Esophagus squamous epithelium (tissue), 5 donors: ENCODE measurements at regions not wholly inside any gene's neighbourhood (a gene's known extent, or its start where the extent isn't known, plus 50 kb on each side); places are given as distances from the start of the nearest gene placed in this dataset.

Source experiments
- DNase-seq: peaks from one replicate; lab custom pipeline; 2025; lab: John Stamatoyannopoulos, UW
- H3K27ac ChIP-seq, 4 donors: fragments of 200-600 bp; sonication (generic); one replicate each; pipeline ENCODE4 v1.5.1; 2016 to 2019; ENCODE audit warnings: mild to moderate bottlenecking in 1 of 4
- H3K27me3 ChIP-seq, 4 donors: fragments of 200-600 bp; sonication (generic); 1 replicate in 3 of 4; 2 replicates in 1 of 4; pipeline versions ENCODE4 v1.5.1 to v1.6.0; 2017 to 2021; ENCODE audit warnings: antibody characterized with exemption in 1 of 4
- H3K36me3 ChIP-seq, 3 donors: fragments of 200-600 bp; sonication (generic); one replicate each; pipeline ENCODE4 v1.5.1; 2016 to 2019
- H3K4me1 ChIP-seq, 3 donors: fragments of 200-600 bp; sonication (generic); one replicate each; pipeline ENCODE4 v1.5.1; 2017 to 2019
- H3K4me3 ChIP-seq, 4 donors: fragments of 200-600 bp; sonication (generic); 1 replicate in 3 of 4; 2 replicates in 1 of 4; pipeline ENCODE4 v1.5.1; 2016 to 2019; ENCODE audit warnings: mild to moderate bottlenecking in 2 of 4, moderate library complexity in 1 of 4
- H3K9me3 ChIP-seq, 3 donors: fragments of 200-600 bp; sonication (generic); one replicate each; pipeline ENCODE4 v1.5.1; 2016 to 2019
- POLR2A ChIP-seq, 4 donors: fragments of 450-650 bp; IDR thresholded peaks; one replicate each; pipeline ENCODE4 v1.6.1; 2017; ENCODE audit warnings: antibody characterized with exemption in 4 of 4, mild to moderate bottlenecking in 4 of 4, moderate library complexity in 3 of 4
- WGBS, 2 donors: methylation state at CpG; one replicate each; pipeline ENCODE4 v1.1.5; 2018; 5-methylcytosine and 5-hydroxymethylcytosine counted together
- intact Hi-C: fragments of 100-400 bp; cut with DNase I; formaldehyde crosslinking; loops from one replicate; pipeline ENCODE4 v1.15.0; 2022
- TF ChIP-seq, protein P1 (sequence below), 6 experiments: fragments of 450-650 bp in 4 of 6; fragments of 200-600 bp in 2 of 6; sonication (generic) in 2 of 6; IDR thresholded peaks; one replicate each; pipeline ENCODE4 v1.5.1; 2016 to 2019; ENCODE audit warnings: antibody characterized with exemption in 6 of 6, mild to moderate bottlenecking in 4 of 6, moderate library complexity in 4 of 6
- donor health status: DM: yes; HTN: yes; CAD: no.

- Histone ChIP-seq H3K27ac (no peak overlapping the region), H3K4me1 (peaks cover 0 to 7% (median 5%) of the 10 kb centered on the region in 3 donors), H3K36me3 (peaks cover 0 to 15% (median 0%) of the 10 kb centered on the region in 3 donors), H3K4me3 (no peak overlapping the region), H3K9me3 (no peaks in the 10 kb centered on the region), H3K27me3 (no peaks in the 10 kb centered on the region)
- DNase-seq: no peak
- intact Hi-C loops: no loop called here
- TF ChIP-seq, protein P1, sequence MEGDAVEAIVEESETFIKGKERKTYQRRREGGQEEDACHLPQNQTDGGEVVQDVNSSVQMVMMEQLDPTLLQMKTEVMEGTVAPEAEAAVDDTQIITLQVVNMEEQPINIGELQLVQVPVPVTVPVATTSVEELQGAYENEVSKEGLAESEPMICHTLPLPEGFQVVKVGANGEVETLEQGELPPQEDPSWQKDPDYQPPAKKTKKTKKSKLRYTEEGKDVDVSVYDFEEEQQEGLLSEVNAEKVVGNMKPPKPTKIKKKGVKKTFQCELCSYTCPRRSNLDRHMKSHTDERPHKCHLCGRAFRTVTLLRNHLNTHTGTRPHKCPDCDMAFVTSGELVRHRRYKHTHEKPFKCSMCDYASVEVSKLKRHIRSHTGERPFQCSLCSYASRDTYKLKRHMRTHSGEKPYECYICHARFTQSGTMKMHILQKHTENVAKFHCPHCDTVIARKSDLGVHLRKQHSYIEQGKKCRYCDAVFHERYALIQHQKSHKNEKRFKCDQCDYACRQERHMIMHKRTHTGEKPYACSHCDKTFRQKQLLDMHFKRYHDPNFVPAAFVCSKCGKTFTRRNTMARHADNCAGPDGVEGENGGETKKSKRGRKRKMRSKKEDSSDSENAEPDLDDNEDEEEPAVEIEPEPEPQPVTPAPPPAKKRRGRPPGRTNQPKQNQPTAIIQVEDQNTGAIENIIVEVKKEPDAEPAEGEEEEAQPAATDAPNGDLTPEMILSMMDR (IDR thresholded peaks at IDR 0.05): no peak
- no peak for TF ChIP-seq POLR2A (IDR thresholded peaks at IDR 0.05)
- WGBS, 2 donors: 85 to 87% methylated on average over 2 of the region's 2 CpGs
Measured at GRCh38 chr6:144724818-144725217, 439.7 kb downstream of the UTRN start.

DNA sequence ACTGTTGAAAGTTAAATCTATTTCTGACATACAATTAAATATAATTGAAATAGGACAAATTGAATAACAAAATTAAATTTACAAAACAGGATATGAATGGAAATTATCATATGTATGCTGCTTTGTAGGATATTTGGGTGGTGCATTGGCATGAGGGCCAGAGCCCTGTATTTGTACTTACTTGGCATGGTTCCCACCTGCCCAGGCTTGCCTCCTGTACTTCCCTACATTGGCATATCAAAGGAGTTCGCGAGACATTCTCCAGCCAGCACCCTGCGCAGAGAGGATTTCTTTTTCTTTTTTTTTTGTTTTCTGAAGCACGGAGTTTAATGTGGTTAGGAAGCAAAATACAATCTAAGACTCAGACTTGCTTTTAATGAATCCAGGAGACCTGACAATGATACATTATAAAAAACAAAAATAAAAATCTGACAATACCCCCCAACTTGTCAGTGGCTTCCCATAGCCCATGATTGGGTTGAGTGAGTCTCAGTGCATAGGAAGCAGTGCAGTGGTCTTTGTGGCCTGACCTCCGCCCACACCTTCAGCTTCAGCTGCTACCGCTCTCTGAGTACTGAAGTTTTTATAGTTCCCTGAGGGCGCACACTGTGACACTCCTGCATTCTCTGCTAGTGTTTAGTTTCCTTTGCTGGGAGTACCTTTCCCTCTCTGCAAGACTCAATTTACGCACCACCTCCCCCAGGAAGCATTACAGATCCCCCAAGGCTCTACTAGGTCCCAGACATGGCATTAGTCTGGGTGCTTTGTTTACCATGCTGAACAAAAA, 440.8 kb downstream of the UTRN start:
- no peak for DNase-seq
- WGBS, 2 donors: 49 to 66% methylated on average over 8 of the region's 8 CpGs
- Histone ChIP-seq H3K4me3 (no peak overlapping the region), H3K27me3 (no peaks in the 10 kb centered on the region), H3K27ac (no peak overlapping the region), H3K4me1 (peaks cover 0 to 7% (median 5%) of the 10 kb centered on the region in 3 donors), H3K9me3 (no peaks in the 10 kb centered on the region), H3K36me3 (peaks cover 0 to 14% (median 0%) of the 10 kb centered on the region in 3 donors)
- intact Hi-C loops: no loop called here
- TF ChIP-seq POLR2A (IDR thresholded peaks at IDR 0.05): no peak
- TF ChIP-seq, protein P1 (IDR thresholded peaks at IDR 0.05): no peak

- intact Hi-C loops: no loop called here
- TF ChIP-seq POLR2A (IDR thresholded peaks at IDR 0.05): no peak
- TF ChIP-seq, protein P1 (IDR thresholded peaks at IDR 0.05): no peak
- Histone ChIP-seq H3K27me3 (no peaks in the 10 kb centered on the region), H3K9me3 (no peaks in the 10 kb centered on the region), H3K36me3 (peaks cover 0 to 43% (median 0%) of the 10 kb centered on the region in 3 donors), H3K4me3 (no peak overlapping the region), H3K4me1 (peaks cover 0 to 7% (median 5%) of the 10 kb centered on the region in 3 donors), H3K27ac (no peak overlapping the region)
- 86 to 94% methylated on average over 4 of the region's 4 CpGs for WGBS, 2 donors
- no peak for DNase-seq
Measured at GRCh38 chr6:144728804-144729203, 443.7 kb downstream of the UTRN start.

GRCh38 chr6:144729502-144729901, 444.4 kb downstream of the UTRN start:
- WGBS, 2 donors: 84 to 89% methylated on average over 3 of the region's 3 CpGs
- Histone ChIP-seq H3K4me3 (no peak overlapping the region), H3K27me3 (no peaks in the 10 kb centered on the region), H3K9me3 (no peaks in the 10 kb centered on the region), H3K4me1 (peaks cover 0 to 7% (median 5%) of the 10 kb centered on the region in 3 donors), H3K27ac (no peak overlapping the region), H3K36me3 (peaks cover 0 to 50% (median 0%) of the 10 kb centered on the region in 3 donors)
- DNase-seq: no peak
- TF ChIP-seq POLR2A (IDR thresholded peaks at IDR 0.05): no peak
- TF ChIP-seq, protein P1 (IDR thresholded peaks at IDR 0.05): no peak
- intact Hi-C loops: no loop called here

GRCh38 chr6:144730088-144730645, 445.0 kb downstream of the UTRN start:
- no peak overlapping the region for H3K4me3 ChIP-seq
- TF ChIP-seq POLR2A (IDR thresholded peaks at IDR 0.05): no peak
- TF ChIP-seq, protein P1 (IDR thresholded peaks at IDR 0.05): no peak
- whole genome bisulfite sequencing, 2 donors: 61 to 62% methylated on average over 5 of the region's 5 CpGs
- H3K27ac ChIP-seq: no peak overlapping the region
- intact Hi-C loops: no loop called here
- peaks cover 0 to 7% (median 5%) of the 10 kb centered on the region in 3 donors for H3K4me1 ChIP-seq
- H3K9me3 ChIP-seq: no peaks in the 10 kb centered on the region
- no peak for DNase-seq
- H3K27me3 ChIP-seq: no peaks in the 10 kb centered on the region
- peaks cover 0 to 52% (median 0%) of the 10 kb centered on the region in 3 donors for H3K36me3 ChIP-seq
